Neutrophil (primary cell): ENCODE measurements at regions not wholly inside any gene's neighbourhood (a gene's known extent, or its start where the extent isn't known, plus 50 kb on each side); places are given as distances from the start of the nearest gene placed in this dataset.

ENCODE experiments used
- H3K27ac ChIP-seq: fragments of 200-600 bp; sonication (generic); 2 replicates; pipeline ENCODE4 v1.5.1; 2016; ENCODE audit warnings: mild to moderate bottlenecking, moderate library complexity
- H3K27me3 ChIP-seq: fragments of 200-600 bp; sonication (generic); 2 replicates; pipeline ENCODE4 v1.6.0; 2016; ENCODE audit warnings: mild to moderate bottlenecking
- H3K36me3 ChIP-seq: fragments of 200-600 bp; sonication (generic); 2 replicates; pipeline ENCODE4 v1.5.1; 2017
- H3K4me1 ChIP-seq, 2 experiments: fragments of 200-600 bp in 1 of 2; sonication (generic) in 1 of 2; 1 replicate in 1 of 2; 2 replicates in 1 of 2; pipeline versions ENCODE4 v1.5.1 to v1.6.1; 2013 to 2016; ENCODE audit warnings: low read depth in 1 of 2, low read length in 1 of 2, mild to moderate bottlenecking in 1 of 2, moderate library complexity in 1 of 2; ENCODE audit not compliant: control insufficient read depth in 1 of 2, insufficient read depth in 1 of 2
- H3K4me3 ChIP-seq, 2 experiments: fragments of 200-600 bp in 1 of 2; sonication (generic) in 1 of 2; 1 replicate in 1 of 2; 2 replicates in 1 of 2; pipeline ENCODE4 v1.5.1; 2013 to 2016; ENCODE audit warnings: low read depth in 1 of 2, low read length in 1 of 2, mild to moderate bottlenecking in 1 of 2, moderate library complexity in 1 of 2
- H3K9me3 ChIP-seq: fragments of 200-600 bp; sonication (generic); 2 replicates; pipeline ENCODE4 v1.5.1; 2016
- CTCF ChIP-seq: fragments of 200-600 bp; sonication (generic); IDR thresholded peaks from 2 replicates; pipeline ENCODE4 v1.5.1; 2016; ENCODE audit warnings: antibody characterized with exemption

GRCh38 chr15:67977414-67978089 lies 76.6 kb upstream of the PIAS1 start:
- H3K36me3 ChIP-seq, result no peaks in the 10 kb centered on the region
- no peaks in the 10 kb centered on the region for H3K4me1 ChIP-seq
- H3K4me3 ChIP-seq, result no peak overlapping the region
- H3K27ac ChIP-seq, result no peak overlapping the region
- no peak for TF ChIP-seq CTCF
- H3K9me3 ChIP-seq, result no peaks in the 10 kb centered on the region
- H3K27me3 ChIP-seq, result no peaks in the 10 kb centered on the region

GRCh38 chr15:67979281-67979680 lies 74.8 kb upstream of the PIAS1 start:
- Histone ChIP-seq H3K4me3 (no peak overlapping the region), H3K9me3 (no peaks in the 10 kb centered on the region), H3K27me3 (no peaks in the 10 kb centered on the region), H3K36me3 (no peaks in the 10 kb centered on the region), H3K27ac (no peak overlapping the region), H3K4me1 (no peaks in the 10 kb centered on the region)
- TF ChIP-seq CTCF, result no peak

- Histone ChIP-seq H3K27ac (no peak overlapping the region), H3K4me3 (no peak overlapping the region), H3K27me3 (no peaks in the 10 kb centered on the region), H3K9me3 (no peaks in the 10 kb centered on the region), H3K36me3 (no peaks in the 10 kb centered on the region), H3K4me1 (no peaks in the 10 kb centered on the region)
- TF ChIP-seq CTCF, result no peak
These were observed 73.9 kb upstream of the PIAS1 start for GRCh38 chr15:67980171-67980570.

GRCh38 chr15:67980773-67981685 lies 73.1 kb upstream of the PIAS1 start:
- Histone ChIP-seq H3K36me3 (no peaks in the 10 kb centered on the region), H3K27ac (no peak overlapping the region), H3K4me1 (no peaks in the 10 kb centered on the region), H3K4me3 (no peak overlapping the region), H3K27me3 (no peaks in the 10 kb centered on the region), H3K9me3 (no peaks in the 10 kb centered on the region)
- no peak for TF ChIP-seq CTCF

GRCh38 chr15:67981848-67982247 lies 72.3 kb upstream of the PIAS1 start:
- Histone ChIP-seq H3K9me3 (no peaks in the 10 kb centered on the region), H3K27ac (no peak overlapping the region), H3K4me1 (no peaks in the 10 kb centered on the region), H3K4me3 (no peak overlapping the region), H3K36me3 (no peaks in the 10 kb centered on the region), H3K27me3 (no peaks in the 10 kb centered on the region)
- TF ChIP-seq CTCF, result no peak
